Vagina (tissue), 2 donors: ENCODE measurements at regions not wholly inside any gene's neighbourhood (a gene's known extent, or its start where the extent isn't known, plus 50 kb on each side); places are given as distances from the start of the nearest gene placed in this dataset.

Experiments used
- CTCF ChIP-seq, 3 experiments: fragments of 450-650 bp in 2 of 3; fragments of 200-600 bp in 1 of 3; sonication (generic) in 1 of 3; IDR thresholded peaks; one replicate each; pipeline ENCODE4 v1.5.1; 2017 to 2019; ENCODE audit warnings: antibody characterized with exemption in 3 of 3, mild to moderate bottlenecking in 2 of 3, moderate library complexity in 2 of 3
- POLR2A ChIP-seq, 2 donors: fragments of 450-650 bp; IDR thresholded peaks; one replicate each; pipeline ENCODE4 v1.6.1; 2017; ENCODE audit warnings: antibody characterized with exemption in 2 of 2, mild to moderate bottlenecking in 2 of 2, moderate library complexity in 2 of 2

GRCh38 chr3:81244231-81244630, 517.2 kb downstream of the GBE1 start:
- no peak for TF ChIP-seq CTCF (IDR thresholded peaks at IDR 0.05)
- TF ChIP-seq POLR2A (IDR thresholded peaks at IDR 0.05), result no peak
